ENCODE measurements at regions not wholly inside any gene's neighbourhood (a gene's known extent, or its start where the extent isn't known, plus 50 kb on each side); places are given as distances from the start of the nearest gene placed in this dataset.

- Histone ChIP-seq H3K4me1 (ENCODE audit: control insufficient read depth in 5 of 5, insufficient read depth in 5 of 5, low read length in 5 of 5) (no peaks in the 10 kb centered on the region), H3K36me3 (ENCODE audit: control insufficient read depth in 5 of 5, insufficient read depth in 5 of 5, low read length in 5 of 5) (no peaks in the 10 kb centered on the region), H3K9me3 (ENCODE audit: control insufficient read depth in 5 of 5, low read length in 5 of 5) (no peaks in the 10 kb centered on the region), H3K27me3 (ENCODE audit: control insufficient read depth in 5 of 5, insufficient read depth in 4 of 5, low read length in 5 of 5) (no peaks in the 10 kb centered on the region), H3K9ac (ENCODE audit: low read length in 5 of 5) (no peak overlapping the region), H3K27ac (ENCODE audit: low read depth, low read length) (no peak overlapping the region), H3K4me3 (ENCODE audit: low read depth in 1 of 5, low read length in 5 of 5) (no peak overlapping the region)
Measured at GRCh38 chr13:105047676-105048295, 1487.7 kb downstream of the EFNB2 start.

GRCh38 chr13:105037110-105037509 lies 1498.4 kb downstream of the EFNB2 start:
- Histone ChIP-seq H3K36me3 (ENCODE audit: control insufficient read depth in 5 of 5, insufficient read depth in 5 of 5, low read length in 5 of 5) (no peaks in the 10 kb centered on the region), H3K27me3 (ENCODE audit: control insufficient read depth in 5 of 5, insufficient read depth in 4 of 5, low read length in 5 of 5) (no peaks in the 10 kb centered on the region), H3K9ac (ENCODE audit: low read length in 5 of 5) (no peak overlapping the region), H3K4me1 (ENCODE audit: control insufficient read depth in 5 of 5, insufficient read depth in 5 of 5, low read length in 5 of 5) (peaks cover 0 to 10% (median 0%) of the 10 kb centered on the region in 5 donors), H3K27ac (ENCODE audit: low read depth, low read length) (no peak overlapping the region), H3K4me3 (ENCODE audit: low read depth in 1 of 5, low read length in 5 of 5) (no peak overlapping the region), H3K9me3 (ENCODE audit: control insufficient read depth in 5 of 5, low read length in 5 of 5) (peaks cover 0 to 4% (median 2%) of the 10 kb centered on the region in 5 donors)

GRCh38 chr13:105035092-105035491 lies 1500.4 kb downstream of the EFNB2 start:
- Histone ChIP-seq H3K9ac (ENCODE audit: low read length in 5 of 5) (no peak overlapping the region), H3K27me3 (ENCODE audit: control insufficient read depth in 5 of 5, insufficient read depth in 4 of 5, low read length in 5 of 5) (no peaks in the 10 kb centered on the region), H3K9me3 (ENCODE audit: control insufficient read depth in 5 of 5, low read length in 5 of 5) (peaks cover 0 to 2% (median 0%) of the 10 kb centered on the region in 5 donors), H3K4me1 (ENCODE audit: control insufficient read depth in 5 of 5, insufficient read depth in 5 of 5, low read length in 5 of 5) (peaks cover 0 to 10% (median 0%) of the 10 kb centered on the region in 5 donors), H3K36me3 (ENCODE audit: control insufficient read depth in 5 of 5, insufficient read depth in 5 of 5, low read length in 5 of 5) (no peaks in the 10 kb centered on the region), H3K27ac (ENCODE audit: low read depth, low read length) (no peak overlapping the region), H3K4me3 (ENCODE audit: low read depth in 1 of 5, low read length in 5 of 5) (no peak overlapping the region)

GRCh38 chr13:105033999-105034398 lies 1501.5 kb downstream of the EFNB2 start:
- Histone ChIP-seq H3K27me3 (ENCODE audit: control insufficient read depth in 5 of 5, insufficient read depth in 4 of 5, low read length in 5 of 5) (no peaks in the 10 kb centered on the region), H3K9me3 (ENCODE audit: control insufficient read depth in 5 of 5, low read length in 5 of 5) (no peaks in the 10 kb centered on the region), H3K4me1 (ENCODE audit: control insufficient read depth in 5 of 5, insufficient read depth in 5 of 5, low read length in 5 of 5) (peaks cover 0 to 10% (median 0%) of the 10 kb centered on the region in 5 donors), H3K4me3 (ENCODE audit: low read depth in 1 of 5, low read length in 5 of 5) (no peak overlapping the region), H3K36me3 (ENCODE audit: control insufficient read depth in 5 of 5, insufficient read depth in 5 of 5, low read length in 5 of 5) (no peaks in the 10 kb centered on the region), H3K9ac (ENCODE audit: low read length in 5 of 5) (no peak overlapping the region), H3K27ac (ENCODE audit: low read depth, low read length) (no peak overlapping the region)

GRCh38 chr13:105031306-105031705 lies 1504.2 kb downstream of the EFNB2 start:
- no peaks in the 10 kb centered on the region for H3K36me3 ChIP-seq (ENCODE audit: control insufficient read depth in 5 of 5, insufficient read depth in 5 of 5, low read length in 5 of 5)
- no peak overlapping the region for H3K4me3 ChIP-seq (ENCODE audit: low read depth in 1 of 5, low read length in 5 of 5)
- no peaks in the 10 kb centered on the region for H3K9me3 ChIP-seq (ENCODE audit: control insufficient read depth in 5 of 5, low read length in 5 of 5)
- peaks cover 0 to 10% (median 0%) of the 10 kb centered on the region in 5 donors for H3K4me1 ChIP-seq (ENCODE audit: control insufficient read depth in 5 of 5, insufficient read depth in 5 of 5, low read length in 5 of 5)
- no peak overlapping the region for H3K9ac ChIP-seq (ENCODE audit: low read length in 5 of 5)
- H3K27ac ChIP-seq (ENCODE audit: low read depth, low read length): no peak overlapping the region
- no peaks in the 10 kb centered on the region for H3K27me3 ChIP-seq (ENCODE audit: control insufficient read depth in 5 of 5, insufficient read depth in 4 of 5, low read length in 5 of 5)

- Histone ChIP-seq H3K9me3 (ENCODE audit: control insufficient read depth in 5 of 5, low read length in 5 of 5) (no peaks in the 10 kb centered on the region), H3K27ac (ENCODE audit: low read depth, low read length) (no peak overlapping the region), H3K36me3 (ENCODE audit: control insufficient read depth in 5 of 5, insufficient read depth in 5 of 5, low read length in 5 of 5) (no peaks in the 10 kb centered on the region), H3K9ac (ENCODE audit: low read length in 5 of 5) (no peak overlapping the region), H3K4me1 (ENCODE audit: control insufficient read depth in 5 of 5, insufficient read depth in 5 of 5, low read length in 5 of 5) (peaks cover 0 to 7% (median 0%) of the 10 kb centered on the region in 5 donors), H3K27me3 (ENCODE audit: control insufficient read depth in 5 of 5, insufficient read depth in 4 of 5, low read length in 5 of 5) (no peaks in the 10 kb centered on the region), H3K4me3 (ENCODE audit: low read depth in 1 of 5, low read length in 5 of 5) (no peak overlapping the region)
Measured at GRCh38 chr13:105030851-105031250, 1504.6 kb downstream of the EFNB2 start.

GRCh38 chr13:105019073-105019472 lies 1516.4 kb downstream of the EFNB2 start:
- no peaks in the 10 kb centered on the region for H3K36me3 ChIP-seq (ENCODE audit: control insufficient read depth in 5 of 5, insufficient read depth in 5 of 5, low read length in 5 of 5)

GRCh38 chr13:105016266-105016665 lies 1519.2 kb downstream of the EFNB2 start:
- Histone ChIP-seq H3K36me3 (ENCODE audit: control insufficient read depth in 5 of 5, insufficient read depth in 5 of 5, low read length in 5 of 5) (no peaks in the 10 kb centered on the region), H3K4me1 (ENCODE audit: control insufficient read depth in 5 of 5, insufficient read depth in 5 of 5, low read length in 5 of 5) (no peaks in the 10 kb centered on the region), H3K9ac (ENCODE audit: low read length in 5 of 5) (no peak overlapping the region), H3K4me3 (ENCODE audit: low read depth in 1 of 5, low read length in 5 of 5) (no peak overlapping the region), H3K27ac (ENCODE audit: low read depth, low read length) (no peak overlapping the region), H3K9me3 (ENCODE audit: control insufficient read depth in 5 of 5, low read length in 5 of 5) (no peaks in the 10 kb centered on the region), H3K27me3 (ENCODE audit: control insufficient read depth in 5 of 5, insufficient read depth in 4 of 5, low read length in 5 of 5) (no peaks in the 10 kb centered on the region)

More at GRCh38 chr13:105019073-105019472, 1516.4 kb downstream of the EFNB2 start:
- Histone ChIP-seq H3K27ac (ENCODE audit: low read depth, low read length) (no peak overlapping the region), H3K27me3 (ENCODE audit: control insufficient read depth in 5 of 5, insufficient read depth in 4 of 5, low read length in 5 of 5) (no peaks in the 10 kb centered on the region), H3K4me3 (ENCODE audit: low read depth in 1 of 5, low read length in 5 of 5) (no peak overlapping the region), H3K9ac (ENCODE audit: low read length in 5 of 5) (no peak overlapping the region), H3K9me3 (ENCODE audit: control insufficient read depth in 5 of 5, low read length in 5 of 5) (peaks cover 0 to 10% (median 6%) of the 10 kb centered on the region in 5 donors), H3K4me1 (ENCODE audit: control insufficient read depth in 5 of 5, insufficient read depth in 5 of 5, low read length in 5 of 5) (no peaks in the 10 kb centered on the region)

GRCh38 chr13:105008604-105009003 lies 1526.9 kb downstream of the EFNB2 start:
- no peaks in the 10 kb centered on the region for H3K27me3 ChIP-seq (ENCODE audit: control insufficient read depth in 5 of 5, insufficient read depth in 4 of 5, low read length in 5 of 5)
- no peaks in the 10 kb centered on the region for H3K4me1 ChIP-seq (ENCODE audit: control insufficient read depth in 5 of 5, insufficient read depth in 5 of 5, low read length in 5 of 5)
- no peaks in the 10 kb centered on the region for H3K9me3 ChIP-seq (ENCODE audit: control insufficient read depth in 5 of 5, low read length in 5 of 5)
- no peak overlapping the region for H3K4me3 ChIP-seq (ENCODE audit: low read depth in 1 of 5, low read length in 5 of 5)
- H3K27ac ChIP-seq (ENCODE audit: low read depth, low read length): no peak overlapping the region
- H3K36me3 ChIP-seq (ENCODE audit: control insufficient read depth in 5 of 5, insufficient read depth in 5 of 5, low read length in 5 of 5): no peaks in the 10 kb centered on the region
- H3K9ac ChIP-seq (ENCODE audit: low read length in 5 of 5): no peak overlapping the region

GRCh38 chr13:105007166-105007808 lies 1528.2 kb downstream of the EFNB2 start:
- Histone ChIP-seq H3K4me3 (ENCODE audit: low read depth in 1 of 5, low read length in 5 of 5) (no peak overlapping the region), H3K27me3 (ENCODE audit: control insufficient read depth in 5 of 5, insufficient read depth in 4 of 5, low read length in 5 of 5) (no peaks in the 10 kb centered on the region), H3K9me3 (ENCODE audit: control insufficient read depth in 5 of 5, low read length in 5 of 5) (no peaks in the 10 kb centered on the region), H3K36me3 (ENCODE audit: control insufficient read depth in 5 of 5, insufficient read depth in 5 of 5, low read length in 5 of 5) (no peaks in the 10 kb centered on the region), H3K4me1 (ENCODE audit: control insufficient read depth in 5 of 5, insufficient read depth in 5 of 5, low read length in 5 of 5) (no peaks in the 10 kb centered on the region), H3K27ac (ENCODE audit: low read depth, low read length) (no peak overlapping the region), H3K9ac (ENCODE audit: low read length in 5 of 5) (no peak overlapping the region)

Data from subcutaneous abdominal adipose tissue (tissue), 5 donors.